ENCODE measurements at regions not wholly inside any gene's neighbourhood (a gene's known extent, or its start where the extent isn't known, plus 50 kb on each side); places are given as distances from the start of the nearest gene placed in this dataset.

GRCh38 chr4:24471486-24472160, 112.7 kb downstream of the DHX15 start:
- Histone ChIP-seq H3K4me3 (peak overlapping the region; percentile 54 to 66), H3K9me3 (no peaks in the 10 kb centered on the region), H3K27ac (no peak overlapping the region), H3K4me1 (peaks cover 0 to 38% (median 30%) of the 10 kb centered on the region in 4 donors), H3K36me3 (no peaks in the 10 kb centered on the region), H3K27me3 (peaks cover 0 to 6% of the 10 kb centered on the region in 2 donors)
- TF ChIP-seq CTCF (IDR thresholded peaks at IDR 0.05) = no peak
- DNase-seq = no peak
- intact Hi-C loops (cut with DNase I; ENCODE audit: low total_unique reads) = loop anchor here (5.0 kb wide), 1 partner anchor 391 kb away; no protein-coding TSS in a partner anchor

GRCh38 chr4:24470666-24471485, 113.5 kb downstream of the DHX15 start:
- peak overlapping the region; percentile 54 to 66 for H3K4me3 ChIP-seq
- TF ChIP-seq CTCF (IDR thresholded peaks at IDR 0.05) = no peak
- intact Hi-C loops (cut with DNase I; ENCODE audit: low total_unique reads) = loop anchor here (5.0 kb wide), 1 partner anchor 391 kb away; no protein-coding TSS in a partner anchor
- peaks cover 0 to 38% (median 30%) of the 10 kb centered on the region in 4 donors for H3K4me1 ChIP-seq
- peaks cover 0 to 3% of the 10 kb centered on the region in 2 donors for H3K27me3 ChIP-seq
- peak overlapping the region in 1 of 2 donors; percentile 53 for H3K27ac ChIP-seq
- no peaks in the 10 kb centered on the region for H3K36me3 ChIP-seq
- DNase-seq = peak in 1 of 2 donors; percentile 66
- no peaks in the 10 kb centered on the region for H3K9me3 ChIP-seq

GRCh38 chr4:24468071-24468470, 116.3 kb downstream of the DHX15 start:
- H3K36me3 ChIP-seq = no peaks in the 10 kb centered on the region
- intact Hi-C loops (cut with DNase I; ENCODE audit: low total_unique reads) = no loop called here
- H3K27ac ChIP-seq = no peak overlapping the region
- H3K27me3 ChIP-seq = peaks cover 0 to 3% of the 10 kb centered on the region in 2 donors
- no peak for TF ChIP-seq CTCF (IDR thresholded peaks at IDR 0.05)
- no peak overlapping the region for H3K4me3 ChIP-seq
- DNase-seq = no peak
- H3K9me3 ChIP-seq = no peaks in the 10 kb centered on the region
- peaks cover 0 to 31% (median 26%) of the 10 kb centered on the region in 4 donors for H3K4me1 ChIP-seq

DNA sequence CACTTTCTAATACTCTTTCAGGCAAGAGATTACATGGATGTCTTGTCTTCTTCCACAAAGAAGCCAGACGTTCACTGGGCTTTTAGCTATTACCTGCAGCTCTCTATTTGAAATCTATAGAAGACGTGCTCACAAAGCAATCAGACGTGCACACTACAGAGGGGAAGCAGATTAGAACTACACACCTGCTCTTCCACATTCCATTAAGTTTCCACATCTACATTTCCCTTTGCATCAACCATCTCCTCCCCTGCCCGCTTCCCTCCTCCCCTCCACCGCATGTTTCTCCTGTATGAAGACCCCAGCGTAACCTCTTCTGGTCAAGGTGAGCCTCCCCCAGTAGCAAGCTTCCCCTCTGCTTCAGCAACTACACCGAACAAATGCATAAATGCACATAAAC, 119.8 kb downstream of the DHX15 start:
- Histone ChIP-seq H3K4me1 (peaks cover 0 to 2% (median under 1%) of the 10 kb centered on the region in 4 donors), H3K36me3 (no peaks in the 10 kb centered on the region), H3K27me3 (peaks cover 0 to 3% of the 10 kb centered on the region in 2 donors), H3K27ac (no peak overlapping the region), H3K9me3 (no peaks in the 10 kb centered on the region), H3K4me3 (no peak overlapping the region)
- intact Hi-C loops (cut with DNase I; ENCODE audit: low total_unique reads) = no loop called here
- TF ChIP-seq CTCF (IDR thresholded peaks at IDR 0.05) = no peak
- DNase-seq = no peak

- no peaks in the 10 kb centered on the region for H3K36me3 ChIP-seq
- no peaks in the 10 kb centered on the region for H3K9me3 ChIP-seq
- no peaks in the 10 kb centered on the region for H3K4me1 ChIP-seq
- no peak for TF ChIP-seq CTCF (IDR thresholded peaks at IDR 0.05)
- H3K27me3 ChIP-seq = no peaks in the 10 kb centered on the region
- H3K4me3 ChIP-seq = no peak overlapping the region
- intact Hi-C loops (cut with DNase I; ENCODE audit: low total_unique reads) = no loop called here
- no peak overlapping the region for H3K27ac ChIP-seq
- no peak for DNase-seq
These were observed 127.9 kb downstream of the DHX15 start for GRCh38 chr4:24456431-24456830.

Measured in tibial artery (tissue), 4 donors.